ENCODE measurements at regions not wholly inside any gene's neighbourhood (a gene's known extent, or its start where the extent isn't known, plus 50 kb on each side); places are given as distances from the start of the nearest gene placed in this dataset.

DNA sequence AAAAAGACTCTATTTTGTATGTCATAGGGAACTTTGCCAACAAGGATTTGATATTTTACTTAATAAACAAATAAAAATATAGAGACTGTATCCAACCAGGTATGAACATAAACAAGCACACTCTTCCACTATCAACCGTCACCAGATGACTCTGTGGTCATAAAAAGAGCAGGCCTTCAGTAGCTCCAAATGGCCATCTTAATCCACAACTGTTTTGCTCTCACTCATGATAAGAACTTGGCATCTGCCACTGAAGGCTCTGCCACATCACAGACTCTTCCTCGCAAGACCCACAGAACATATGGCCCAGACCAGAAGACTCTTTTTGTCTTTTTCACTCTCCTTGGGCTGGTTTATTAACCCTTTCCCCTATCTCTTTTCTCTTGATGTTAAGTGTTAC lies 98.7 kb upstream of the POM121L12 start:
- POLR2A ChIA-PET = no interaction called here
- Mint-ChIP-seq H3K4me1 (ENCODE audit: low read depth) (no peaks in the 10 kb centered on the region), H3K27me3 (ENCODE audit: low read depth) (no peaks in the 10 kb centered on the region), H3K9me3 (ENCODE audit: insufficient read depth) (peaks cover 43% of the 10 kb centered on the region), H3K27ac (no peak overlapping the region), H3K36me3 (ENCODE audit: low read depth) (no peaks in the 10 kb centered on the region), H3K4me3 (no peak overlapping the region)
- DNase-seq = no peak
- no peak for ATAC-seq
- CTCF ChIA-PET = no interaction called here

- POLR2A ChIA-PET = no interaction called here
- no peak for DNase-seq
- H3K27ac Mint-ChIP-seq = no peak overlapping the region
Measured at GRCh38 chr7:52928591-52928990, 106.8 kb upstream of the POM121L12 start.

GRCh38 chr7:52925332-52925731 lies 110.1 kb upstream of the POM121L12 start:
- H3K9me3 Mint-ChIP-seq (ENCODE audit: insufficient read depth) = peaks cover 18% of the 10 kb centered on the region
- no peaks in the 10 kb centered on the region for H3K27me3 Mint-ChIP-seq (ENCODE audit: low read depth)
- H3K36me3 Mint-ChIP-seq (ENCODE audit: low read depth) = no peaks in the 10 kb centered on the region
- ATAC-seq (no peak), DNase-seq (no peak)
- H3K4me3 Mint-ChIP-seq = no peak overlapping the region
- POLR2A ChIA-PET = no interaction called here
- H3K27ac Mint-ChIP-seq = no peak overlapping the region
- CTCF ChIA-PET = interaction anchor here (0.6 kb wide), 1 partner anchor 96 kb away, joined by 3 read pairs; no protein-coding TSS in a partner anchor
- no peaks in the 10 kb centered on the region for H3K4me1 Mint-ChIP-seq (ENCODE audit: low read depth)

More at GRCh38 chr7:52928591-52928990, 106.8 kb upstream of the POM121L12 start:
- CTCF ChIA-PET = no interaction called here
- no peak for ATAC-seq
- peaks cover 30% of the 10 kb centered on the region for H3K9me3 Mint-ChIP-seq (ENCODE audit: insufficient read depth)
- H3K4me3 Mint-ChIP-seq = no peak overlapping the region
- no peaks in the 10 kb centered on the region for H3K4me1 Mint-ChIP-seq (ENCODE audit: low read depth)
- no peaks in the 10 kb centered on the region for H3K36me3 Mint-ChIP-seq (ENCODE audit: low read depth)
- H3K27me3 Mint-ChIP-seq (ENCODE audit: low read depth) = no peaks in the 10 kb centered on the region

DNA sequence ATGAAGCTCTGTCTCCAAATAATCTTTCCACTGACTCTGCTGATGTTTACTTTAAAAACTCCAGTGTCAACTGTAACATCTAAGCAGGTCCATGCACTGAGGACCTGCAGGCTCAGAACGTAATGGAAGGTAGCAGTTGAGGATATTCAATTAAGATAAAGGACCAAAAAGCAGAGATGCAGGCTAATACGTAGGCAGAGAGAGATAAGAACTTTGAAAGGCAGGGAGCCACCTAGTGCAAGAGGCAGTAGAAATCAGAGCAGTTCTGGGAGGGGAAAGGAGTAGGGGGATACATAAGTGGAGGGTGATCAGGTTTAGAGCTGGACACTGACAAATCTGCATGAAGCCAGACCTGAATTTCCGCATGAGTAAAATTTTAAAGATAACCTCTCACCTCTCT lies 114.5 kb upstream of the POM121L12 start:
- CTCF ChIA-PET = no interaction called here

GRCh38 chr7:52917982-52918578 lies 117.4 kb upstream of the POM121L12 start:
- Mint-ChIP-seq H3K36me3 (ENCODE audit: low read depth) (no peaks in the 10 kb centered on the region), H3K27ac (no peak overlapping the region), H3K27me3 (ENCODE audit: low read depth) (no peaks in the 10 kb centered on the region), H3K9me3 (ENCODE audit: insufficient read depth) (peaks cover 24% of the 10 kb centered on the region), H3K4me3 (no peak overlapping the region), H3K4me1 (ENCODE audit: low read depth) (no peaks in the 10 kb centered on the region)
- CTCF ChIA-PET = no interaction called here
- POLR2A ChIA-PET = no interaction called here
- ATAC-seq = no peak
- no peak for DNase-seq

More for the DNA sequence above, 114.5 kb upstream of the POM121L12 start:
- DNase-seq (no peak), ATAC-seq (no peak)
- H3K9me3 Mint-ChIP-seq (ENCODE audit: insufficient read depth) = peaks cover 23% of the 10 kb centered on the region
- no peak overlapping the region for H3K4me3 Mint-ChIP-seq
- no peak overlapping the region for H3K27ac Mint-ChIP-seq
- no peaks in the 10 kb centered on the region for H3K36me3 Mint-ChIP-seq (ENCODE audit: low read depth)
- POLR2A ChIA-PET = no interaction called here
- no peaks in the 10 kb centered on the region for H3K4me1 Mint-ChIP-seq (ENCODE audit: low read depth)
- H3K27me3 Mint-ChIP-seq (ENCODE audit: low read depth) = no peaks in the 10 kb centered on the region

DNA sequence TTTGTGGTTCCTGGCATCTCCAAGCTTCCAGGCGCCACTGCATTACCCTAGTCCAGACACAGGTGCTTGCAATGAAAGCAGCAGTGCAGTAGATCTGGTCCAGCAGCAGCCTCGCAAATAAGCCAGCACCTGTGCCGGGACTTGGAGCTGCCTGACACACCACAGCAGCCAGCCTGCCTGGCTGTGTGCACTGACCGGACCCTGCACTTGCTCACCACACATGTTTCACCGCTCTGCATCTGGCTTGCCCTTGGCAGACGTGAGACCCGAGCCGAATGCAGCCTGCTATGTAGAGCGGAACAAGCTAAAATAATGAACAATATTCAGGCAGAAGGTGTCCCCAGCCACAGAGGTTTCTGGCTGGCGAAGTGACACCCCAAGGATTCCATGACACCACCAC lies 123.6 kb upstream of the POM121L12 start:
- ATAC-seq = no peak
- Mint-ChIP-seq H3K27ac (no peak overlapping the region), H3K4me1 (ENCODE audit: low read depth) (no peaks in the 10 kb centered on the region), H3K9me3 (ENCODE audit: insufficient read depth) (peaks cover 17% of the 10 kb centered on the region), H3K36me3 (ENCODE audit: low read depth) (no peaks in the 10 kb centered on the region), H3K27me3 (ENCODE audit: low read depth) (no peaks in the 10 kb centered on the region), H3K4me3 (no peak overlapping the region)
- CTCF ChIA-PET = interaction anchor here (1.8 kb wide), 1 partner anchor 39 kb away, joined by 4 read pairs; no protein-coding TSS in a partner anchor
- no peak for DNase-seq
- POLR2A ChIA-PET = no interaction called here

GRCh38 chr7:52911326-52911725 lies 124.1 kb upstream of the POM121L12 start:
- DNase-seq = no peak
- Mint-ChIP-seq H3K9me3 (ENCODE audit: insufficient read depth) (peaks cover 17% of the 10 kb centered on the region), H3K4me1 (ENCODE audit: low read depth) (no peaks in the 10 kb centered on the region), H3K36me3 (ENCODE audit: low read depth) (no peaks in the 10 kb centered on the region), H3K4me3 (no peak overlapping the region), H3K27me3 (ENCODE audit: low read depth) (no peaks in the 10 kb centered on the region), H3K27ac (no peak overlapping the region)
- ChIA-PET CTCF (interaction anchor here (1.8 kb wide), 1 partner anchor 39 kb away, joined by 4 read pairs; no protein-coding TSS in a partner anchor), POLR2A (no interaction called here)
- no peak for ATAC-seq

DNA sequence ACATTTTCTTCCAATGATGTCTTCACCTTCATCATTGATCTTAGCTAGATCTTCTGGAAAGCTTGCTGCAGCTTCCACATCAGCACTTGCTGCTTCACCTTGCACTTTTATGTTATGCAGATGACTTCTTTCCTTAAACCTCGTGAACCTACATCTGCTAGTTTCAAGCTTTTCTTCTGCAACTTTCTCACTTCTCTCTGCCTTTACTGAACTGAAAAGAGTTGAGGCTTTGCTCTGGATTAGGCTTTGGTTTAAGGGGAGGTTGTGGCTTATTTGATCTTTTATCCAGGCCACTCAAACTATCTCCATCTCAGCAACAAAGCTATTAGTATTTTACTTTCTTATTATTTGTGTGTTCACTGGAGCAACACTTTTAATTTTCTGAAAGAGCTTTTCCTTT lies 125.5 kb upstream of the POM121L12 start:
- no peak overlapping the region for H3K4me3 Mint-ChIP-seq
- POLR2A ChIA-PET = no interaction called here
- no peaks in the 10 kb centered on the region for H3K4me1 Mint-ChIP-seq (ENCODE audit: low read depth)
- H3K27ac Mint-ChIP-seq = no peak overlapping the region
- CTCF ChIA-PET = no interaction called here
- H3K27me3 Mint-ChIP-seq (ENCODE audit: low read depth) = no peaks in the 10 kb centered on the region
- ATAC-seq = no peak
- no peak for DNase-seq
- no peaks in the 10 kb centered on the region for H3K36me3 Mint-ChIP-seq (ENCODE audit: low read depth)
- peaks cover 16% of the 10 kb centered on the region for H3K9me3 Mint-ChIP-seq (ENCODE audit: insufficient read depth)

GRCh38 chr7:52909131-52909530 lies 126.3 kb upstream of the POM121L12 start:
- DNase-seq (no peak), ATAC-seq (no peak)
- POLR2A ChIA-PET = no interaction called here
- CTCF ChIA-PET = no interaction called here
- Mint-ChIP-seq H3K36me3 (ENCODE audit: low read depth) (no peaks in the 10 kb centered on the region), H3K4me3 (no peak overlapping the region), H3K4me1 (ENCODE audit: low read depth) (no peaks in the 10 kb centered on the region), H3K27ac (no peak overlapping the region), H3K27me3 (ENCODE audit: low read depth) (no peaks in the 10 kb centered on the region), H3K9me3 (ENCODE audit: insufficient read depth) (peaks cover 13% of the 10 kb centered on the region)

DNA sequence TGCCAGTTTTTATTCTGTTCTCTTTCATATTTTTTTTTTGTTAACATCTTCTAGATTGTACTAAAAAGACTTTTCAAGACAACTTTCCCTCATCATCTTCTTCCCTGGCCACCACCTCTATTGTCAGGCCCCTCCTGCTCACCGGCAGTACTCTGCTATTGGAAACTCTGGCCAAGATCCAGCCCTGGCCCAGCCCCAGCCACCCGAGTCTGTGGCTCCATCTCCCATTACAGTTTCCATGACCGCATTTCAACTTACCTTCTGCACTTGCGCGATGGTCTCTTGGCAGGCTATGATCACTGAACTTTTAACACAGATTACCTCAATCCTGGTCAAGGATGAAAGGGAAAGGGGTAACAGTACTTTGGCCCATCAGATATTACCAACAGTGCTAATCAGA lies 137.7 kb upstream of the POM121L12 start:
- ATAC-seq = no peak
- H3K36me3 Mint-ChIP-seq (ENCODE audit: low read depth) = no peaks in the 10 kb centered on the region
- DNase-seq = no peak
- no peaks in the 10 kb centered on the region for H3K27me3 Mint-ChIP-seq (ENCODE audit: low read depth)
- ChIA-PET POLR2A (no interaction called here), CTCF (no interaction called here)
- H3K27ac Mint-ChIP-seq = no peak overlapping the region
- peaks cover 12% of the 10 kb centered on the region for H3K9me3 Mint-ChIP-seq (ENCODE audit: insufficient read depth)
- no peaks in the 10 kb centered on the region for H3K4me1 Mint-ChIP-seq (ENCODE audit: low read depth)
- H3K4me3 Mint-ChIP-seq = no peak overlapping the region

- CTCF ChIA-PET = no interaction called here
- POLR2A ChIA-PET = no interaction called here
- H3K36me3 Mint-ChIP-seq (ENCODE audit: low read depth) = no peaks in the 10 kb centered on the region
Measured at GRCh38 chr7:52897288-52897687, 138.1 kb upstream of the POM121L12 start.

GRCh38 chr7:52877240-52877639 lies 158.2 kb upstream of the POM121L12 start:
- DNase-seq = no peak
- Mint-ChIP-seq H3K4me1 (ENCODE audit: low read depth) (no peaks in the 10 kb centered on the region), H3K4me3 (no peak overlapping the region), H3K27me3 (ENCODE audit: low read depth) (no peaks in the 10 kb centered on the region), H3K27ac (no peak overlapping the region), H3K36me3 (ENCODE audit: low read depth) (no peaks in the 10 kb centered on the region), H3K9me3 (ENCODE audit: insufficient read depth) (peaks cover 17% of the 10 kb centered on the region)
- ChIA-PET POLR2A (no interaction called here), CTCF (no interaction called here)
- ATAC-seq = no peak

More at GRCh38 chr7:52897288-52897687, 138.1 kb upstream of the POM121L12 start:
- DNase-seq (no peak), ATAC-seq (no peak)
- no peak overlapping the region for H3K27ac Mint-ChIP-seq
- H3K4me3 Mint-ChIP-seq = no peak overlapping the region
- no peaks in the 10 kb centered on the region for H3K4me1 Mint-ChIP-seq (ENCODE audit: low read depth)
- no peaks in the 10 kb centered on the region for H3K27me3 Mint-ChIP-seq (ENCODE audit: low read depth)
- H3K9me3 Mint-ChIP-seq (ENCODE audit: insufficient read depth) = peaks cover 11% of the 10 kb centered on the region

- ATAC-seq (no peak), DNase-seq (no peak)
- CTCF ChIA-PET = no interaction called here
- Mint-ChIP-seq H3K27me3 (ENCODE audit: low read depth) (no peaks in the 10 kb centered on the region), H3K9me3 (ENCODE audit: insufficient read depth) (peaks cover 20% of the 10 kb centered on the region), H3K4me3 (no peak overlapping the region), H3K36me3 (ENCODE audit: low read depth) (no peaks in the 10 kb centered on the region), H3K27ac (no peak overlapping the region), H3K4me1 (ENCODE audit: low read depth) (no peaks in the 10 kb centered on the region)
- POLR2A ChIA-PET = no interaction called here
Measured at GRCh38 chr7:52876402-52876801, 159.0 kb upstream of the POM121L12 start.

Measured in activated CD8-positive, alpha-beta T cell treated with anti-CD3 and anti-CD28 coated beads, Interleukin-2, amount 10 ng/mL, durations not matched to agents 7 days and 5 days (primary cell).